HepG2 (cell line): ENCODE measurements at regions not wholly inside any gene's neighbourhood (a gene's known extent, or its start where the extent isn't known, plus 50 kb on each side); places are given as distances from the start of the nearest gene placed in this dataset.

Experiments
- ATAC-seq: fragments of 200-7000 bp; cut with Tn5 transposase; 3 replicates; pipeline ENCODE4 v1.9.1; 2020; ENCODE audit warnings: mild to moderate bottlenecking, moderate library complexity
- BruUV-seq: library from RNA; stranded (reverse); fragments of 400-500 nt; replicated peaks from 2 replicates; lab custom pipeline; 2021; lab: Mats Ljungman, UMichigan
- CTCF ChIA-PET: fragments of 300-600 bp; formaldehyde crosslinking; extraction: SDS; loops from one replicate; lab custom pipeline; 2021; ENCODE audit warnings: low total read pairs, inconsistent platforms, low intra/inter-chr PET ratio; lab: Yijun Ruan, JAX
- POLR2A ChIA-PET: fragments of 350-600 bp; sonication (Branson Sonifier 250); formaldehyde crosslinking; loops from one replicate; lab custom pipeline; 2020; ENCODE audit warnings: antibody characterized with exemption, inconsistent platforms; lab: Yijun Ruan, JAX
- DNase-seq: peaks from one replicate; pipeline ENCODE4 v3.0.0-alpha.2; 2015; ENCODE audit warnings: low spot score
- FAIRE-seq: peaks from 3 replicates; lab custom pipeline; 2011; peaks lifted over from hg19 to GRCh38; lab: Jason Lieb, UNC
- H2AFZ ChIP-seq: one replicate; pipeline ENCODE4 v1.6.1; 2011; ENCODE audit warnings: low read length, inconsistent platforms
- H3K27ac ChIP-seq: fragments of 300-600 bp; 3 replicates; pipeline ENCODE4 v1.8.0; 2011; ENCODE audit warnings: mixed run types, mild to moderate bottlenecking, mixed read lengths, low read length, inconsistent platforms; ENCODE audit not compliant: insufficient read depth; ENCODE audit errors: extremely low read length
- H3K27me3 ChIP-seq, 2 experiments: fragments of 200-600 bp in 1 of 2; 2 replicates in 1 of 2; 3 replicates in 1 of 2; pipeline versions ENCODE4 v1.6.0 to v1.8.0; 2011; ENCODE audit warnings: low read length in 2 of 2, mild to moderate bottlenecking in 2 of 2, moderate library complexity in 2 of 2, inconsistent platforms in 1 of 2; ENCODE audit not compliant: insufficient read depth in 2 of 2, control insufficient read depth in 1 of 2
- H3K36me3 ChIP-seq, 2 experiments: fragments of 200-600 bp in 1 of 2; replicated peaks in 1 of 2; 2 replicates in 1 of 2; 3 replicates in 1 of 2; pipeline versions ENCODE4 v1.5.1 to v1.8.0; 2011; ENCODE audit warnings: low read length in 2 of 2, inconsistent platforms in 1 of 2; ENCODE audit not compliant: insufficient read depth in 2 of 2, control insufficient read depth in 1 of 2
- H3K4me1 ChIP-seq: 2 replicates; pipeline ENCODE4 v1.5.1; 2012; ENCODE audit warnings: low read length, inconsistent platforms; ENCODE audit not compliant: insufficient read depth
- H3K4me2 ChIP-seq: 2 replicates; pipeline ENCODE4 v1.6.0; 2011; ENCODE audit warnings: low read depth, low read length, inconsistent platforms
- H3K4me3 ChIP-seq, 3 experiments: fragments of 200-600 bp in 1 of 3; sonication (generic), shearing (Covaris generic) in 1 of 3; replicated peaks in 1 of 3; 2 replicates each; pipeline ENCODE4 v1.5.1; 2011 to 2016; ENCODE audit warnings: low read length in 3 of 3, inconsistent platforms in 2 of 3, low read depth in 2 of 3, mild to moderate bottlenecking in 2 of 3, control low read depth in 1 of 3, mixed read lengths in 1 of 3; ENCODE audit not compliant: insufficient read depth in 1 of 3
- H3K79me2 ChIP-seq: one replicate; pipeline ENCODE4 v1.6.1; 2011; ENCODE audit warnings: low read length, inconsistent platforms; ENCODE audit not compliant: insufficient read depth
- H3K9ac ChIP-seq: 2 replicates; pipeline ENCODE4 v1.6.0; 2011; ENCODE audit warnings: mild to moderate bottlenecking, low read depth, low read length, inconsistent platforms; ENCODE audit not compliant: insufficient read depth
- H3K9me3 ChIP-seq: 2 replicates; pipeline ENCODE4 v1.5.1; 2012; ENCODE audit warnings: mild to moderate bottlenecking, low read length
- H4K20me1 ChIP-seq: 2 replicates; pipeline ENCODE4 v1.6.0; 2011; ENCODE audit warnings: inconsistent platforms, mild to moderate bottlenecking, low read length, moderate library complexity; ENCODE audit not compliant: insufficient read depth
- ETV5 ChIP-seq: IDR thresholded peaks from 2 replicates; pipeline ENCODE4 v1.6.1; 2018; ENCODE audit warnings: missing biosample characterization, missing genetic modification reagents, inconsistent platforms, borderline replicate concordance
- JUNB ChIP-seq: sonication (generic); formaldehyde crosslinking; IDR thresholded peaks from 2 replicates; pipeline ENCODE4 v1.8.0; 2022; ENCODE audit warnings: missing genetic modification reagents, mild to moderate bottlenecking, borderline replicate concordance
- NCOA5 ChIP-seq: sonication (generic); formaldehyde crosslinking; IDR thresholded peaks from 2 replicates; pipeline ENCODE4 v1.4.0; 2020; ENCODE audit warnings: missing genetic modification reagents
- NFKBIZ ChIP-seq: IDR thresholded peaks from 2 replicates; pipeline ENCODE4 v1.6.1; 2018; ENCODE audit warnings: missing genetic modification reagents, missing compliant biosample characterization
- RELA ChIP-seq: sonication (generic); formaldehyde crosslinking; IDR thresholded peaks from 2 replicates; pipeline ENCODE4 v1.4.0; 2020; ENCODE audit warnings: missing genetic modification reagents
- ZBTB20 ChIP-seq: sonication (generic); formaldehyde crosslinking; IDR thresholded peaks from 2 replicates; pipeline ENCODE4 v1.8.1; 2023; ENCODE audit warnings: missing genetic modification reagents, low read depth, mild to moderate bottlenecking, borderline replicate concordance
- ZNF24 ChIP-seq: fragments of 450-650 bp; IDR thresholded peaks from 2 replicates; pipeline ENCODE4 v1.6.1; 2017; ENCODE audit warnings: antibody characterized with exemption, mild to moderate bottlenecking
- ZNF280B ChIP-seq: sonication (generic); formaldehyde crosslinking; IDR thresholded peaks from 2 replicates; pipeline ENCODE4 v1.5.0; 2020; ENCODE audit warnings: missing genetic modification reagents, mild to moderate bottlenecking, borderline replicate concordance
- ZNF337 ChIP-seq: sonication (generic); formaldehyde crosslinking; IDR thresholded peaks from 2 replicates; pipeline ENCODE4 v1.5.1; 2020; ENCODE audit warnings: missing genetic modification reagents, low read depth, mild to moderate bottlenecking, borderline replicate concordance
- ZNF501 ChIP-seq: sonication (generic); formaldehyde crosslinking; IDR thresholded peaks from 2 replicates; pipeline ENCODE4 v1.5.1; 2020; ENCODE audit warnings: mild to moderate bottlenecking, moderate library complexity, missing genetic modification reagents
- WGBS: methylation state at CpG from one replicate; pipeline ENCODE4 v1.1.6; 2017; ENCODE audit warnings: low lambda C conversion rate; 5-methylcytosine and 5-hydroxymethylcytosine counted together
- in situ Hi-C: cut with HindIII; loops from 2 replicates; pipeline ENCODE4 v1.10.0; 2017; ENCODE audit warnings: low pct_unique_long_range_greater_than_20kb; ENCODE audit not compliant: extremely low pct_ligation_motif_present
- intact Hi-C: fragments of 100-400 bp; cut with micrococcal nuclease; formaldehyde crosslinking; loops from one replicate; pipeline ENCODE4 v1.10.0; 2022; ENCODE audit not compliant: unreplicated experiment
- TF ChIP-seq, protein P1 (sequence below): sonication (generic); formaldehyde crosslinking; IDR thresholded peaks from 2 replicates; pipeline ENCODE4 v1.9.0; 2021; ENCODE audit warnings: missing genetic modification reagents, borderline replicate concordance

- Histone ChIP-seq H3K4me2 (peak overlapping the region; percentile 9; the same call in 1 of the 2 replicates), H3K27ac (no peak overlapping the region), H3K4me1 (peaks cover 20% of the 10 kb centered on the region), H3K36me3 (no peaks in the 10 kb centered on the region), H3K9ac (no peak overlapping the region), H3K79me2 (no peaks in the 10 kb centered on the region), H2AFZ (no peak overlapping the region), H3K4me3 (no peak overlapping the region), H3K9me3 (no peaks in the 10 kb centered on the region), H4K20me1 (no peaks in the 10 kb centered on the region), H3K27me3 (no peaks in the 10 kb centered on the region)
- in situ Hi-C loops (no loop called here), intact Hi-C loops (no loop called here)
- DNase-seq: no peak
- TF ChIP-seq NFKBIZ (CRISPR knock-in tag): no peak
- BruUV-seq: no TSS peak
- no peak for FAIRE-seq
- ChIA-PET POLR2A (no interaction called here), CTCF (no interaction called here)
- ATAC-seq: no peak
- 48% methylated on average over 11 of the region's 11 CpGs for WGBS
These were observed 151.4 kb downstream of the HSD17B3 start for GRCh38 chr9:96150324-96151227.

DNA sequence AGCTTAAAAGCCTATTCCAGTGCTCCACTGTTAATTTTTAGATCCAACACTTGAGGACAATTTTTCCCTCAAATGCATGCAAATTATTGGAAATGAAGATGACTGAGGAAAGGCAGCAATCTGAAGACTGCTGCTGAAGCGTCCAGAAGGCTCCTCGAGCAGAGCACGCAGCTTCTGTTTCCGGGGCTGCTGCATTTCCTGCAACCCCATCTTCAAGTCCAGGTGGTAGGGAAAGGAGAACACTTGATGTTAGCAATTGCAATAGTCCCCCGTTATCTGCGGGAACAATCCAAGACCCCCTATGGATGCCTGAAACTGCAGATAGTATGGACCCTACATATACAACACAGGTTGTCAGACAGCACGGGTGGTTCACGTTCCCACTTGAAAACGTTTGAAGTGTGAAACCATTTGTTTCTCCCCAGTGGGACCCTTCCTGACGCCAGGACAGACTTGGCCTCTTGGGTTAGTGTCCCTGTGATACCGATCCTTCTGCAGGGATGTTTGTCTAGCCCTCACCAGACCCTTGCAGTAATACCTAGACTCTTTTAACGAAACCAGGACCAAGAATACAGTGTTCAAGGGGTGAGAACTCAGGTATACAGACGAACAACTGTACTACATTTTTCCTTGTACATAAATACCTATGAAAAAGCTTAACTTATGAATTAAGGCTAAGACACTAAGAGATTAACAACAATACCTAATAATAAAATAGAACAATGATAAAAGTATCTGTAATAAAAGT is 152.3 kb downstream of the HSD17B3 start:
- no peak overlapping the region for H3K4me3 ChIP-seq
- ChIA-PET CTCF (no interaction called here), POLR2A (no interaction called here)
- DNase-seq (no peak), ATAC-seq (no peak), FAIRE-seq (no peak)
- H4K20me1 ChIP-seq: no peaks in the 10 kb centered on the region
- no peak overlapping the region for H3K9ac ChIP-seq
- no peaks in the 10 kb centered on the region for H3K36me3 ChIP-seq
- H3K4me2 ChIP-seq: peak overlapping the region; percentile 9; the same call in 1 of the 2 replicates
- peaks cover 20% of the 10 kb centered on the region for H3K4me1 ChIP-seq
- no peaks in the 10 kb centered on the region for H3K9me3 ChIP-seq
- no peaks in the 10 kb centered on the region for H3K27me3 ChIP-seq
- H3K79me2 ChIP-seq: no peaks in the 10 kb centered on the region
- in situ Hi-C loops (no loop called here), intact Hi-C loops (no loop called here)
- no TSS peak for BruUV-seq
- no peak overlapping the region for H2AFZ ChIP-seq
- 66% methylated on average over 13 of the region's 13 CpGs for WGBS
- no peak overlapping the region for H3K27ac ChIP-seq
- TF ChIP-seq ETV5 (CRISPR knock-in tag) (no peak), JUNB (CRISPR knock-in tag) (no peak), ZNF501 (CRISPR knock-in tag) (no peak), RELA (CRISPR knock-in tag) (no peak), NCOA5 (CRISPR knock-in tag) (no peak), ZBTB20 (no peak), ZNF337 (no peak), ZNF280B (no peak), ZNF24 (no peak)
- TF ChIP-seq, protein P1, sequence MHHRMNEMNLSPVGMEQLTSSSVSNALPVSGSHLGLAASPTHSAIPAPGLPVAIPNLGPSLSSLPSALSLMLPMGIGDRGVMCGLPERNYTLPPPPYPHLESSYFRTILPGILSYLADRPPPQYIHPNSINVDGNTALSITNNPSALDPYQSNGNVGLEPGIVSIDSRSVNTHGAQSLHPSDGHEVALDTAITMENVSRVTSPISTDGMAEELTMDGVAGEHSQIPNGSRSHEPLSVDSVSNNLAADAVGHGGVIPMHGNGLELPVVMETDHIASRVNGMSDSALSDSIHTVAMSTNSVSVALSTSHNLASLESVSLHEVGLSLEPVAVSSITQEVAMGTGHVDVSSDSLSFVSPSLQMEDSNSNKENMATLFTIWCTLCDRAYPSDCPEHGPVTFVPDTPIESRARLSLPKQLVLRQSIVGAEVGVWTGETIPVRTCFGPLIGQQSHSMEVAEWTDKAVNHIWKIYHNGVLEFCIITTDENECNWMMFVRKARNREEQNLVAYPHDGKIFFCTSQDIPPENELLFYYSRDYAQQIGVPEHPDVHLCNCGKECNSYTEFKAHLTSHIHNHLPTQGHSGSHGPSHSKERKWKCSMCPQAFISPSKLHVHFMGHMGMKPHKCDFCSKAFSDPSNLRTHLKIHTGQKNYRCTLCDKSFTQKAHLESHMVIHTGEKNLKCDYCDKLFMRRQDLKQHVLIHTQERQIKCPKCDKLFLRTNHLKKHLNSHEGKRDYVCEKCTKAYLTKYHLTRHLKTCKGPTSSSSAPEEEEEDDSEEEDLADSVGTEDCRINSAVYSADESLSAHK (CRISPR knock-in tag): no peak
